CD4-positive, alpha-beta T cell (primary cell): ENCODE measurements at regions not wholly inside any gene's neighbourhood (a gene's known extent, or its start where the extent isn't known, plus 50 kb on each side); places are given as distances from the start of the nearest gene placed in this dataset.
"Not testable (repeated sequence)": the region's sequence is repeated elsewhere in the genome, so short reads cannot be mapped to it uniquely, and the experiment has no call there.

Experiments used
- ATAC-seq: fragments of 200-7000 bp; cut with Tn5 transposase; one replicate; pipeline ENCODE4 v1.10.0; 2022; ENCODE audit warnings: mild to moderate bottlenecking; ENCODE audit not compliant: poor library complexity
- CTCF ChIA-PET: fragments of 350-600 bp; sonication (Branson Sonifier 250); formaldehyde crosslinking; loops from one replicate; lab custom pipeline; 2021; ENCODE audit warnings: antibody characterized with exemption, inconsistent platforms; lab: Charles Lee
- POLR2A ChIA-PET: fragments of 350-600 bp; sonication (Branson Sonifier 250); formaldehyde crosslinking; loops from one replicate; lab custom pipeline; 2021; ENCODE audit warnings: antibody characterized with exemption, inconsistent platforms; lab: Charles Lee
- DNase-seq, 14 experiments: peaks; one replicate each; pipeline ENCODE4 v3.0.0-alpha.2; 2013 to 2020; ENCODE audit warnings: mixed read lengths in 2 of 14
- H3K27ac ChIP-seq, 2 donors: one replicate each; pipeline versions ENCODE4 v1.5.1 to v1.7.0; 2013; ENCODE audit warnings: low read length in 2 of 2, low read depth in 1 of 2, mild to moderate bottlenecking in 1 of 2
- H3K27me3 ChIP-seq, 2 experiments: 1 replicate in 1 of 2; 2 replicates in 1 of 2; pipeline versions ENCODE4 v1.6.1 to v1.7.0; 2013; ENCODE audit warnings: low read length in 2 of 2, control low read depth in 1 of 2, mild to moderate bottlenecking in 1 of 2, moderate library complexity in 1 of 2; ENCODE audit not compliant: insufficient read depth in 2 of 2, control insufficient read depth in 1 of 2
- H3K36me3 ChIP-seq: one replicate; pipeline ENCODE4 v1.6.1; 2013; ENCODE audit warnings: low read length, control low read depth; ENCODE audit not compliant: insufficient read depth
- H3K4me1 ChIP-seq: one replicate; pipeline ENCODE4 v1.6.1; 2013; ENCODE audit warnings: low read length, control low read depth; ENCODE audit not compliant: insufficient read depth
- H3K4me3 ChIP-seq: one replicate; pipeline ENCODE4 v1.5.1; 2013; ENCODE audit warnings: mild to moderate bottlenecking, low read length, moderate library complexity
- H3K9me3 ChIP-seq, 2 experiments: 1 replicate in 1 of 2; 2 replicates in 1 of 2; pipeline versions ENCODE4 v1.6.1 to v1.7.0; 2013; ENCODE audit warnings: low read length in 2 of 2, mild to moderate bottlenecking in 2 of 2, control low read depth in 1 of 2, moderate library complexity in 1 of 2; ENCODE audit not compliant: control insufficient read depth in 1 of 2, insufficient read depth in 1 of 2
- H3K27ac Mint-ChIP-seq: one replicate; pipeline ENCODE4 v1.8.0; 2020; ENCODE audit warnings: mixed read lengths
- H3K27me3 Mint-ChIP-seq: one replicate; pipeline ENCODE4 v1.8.0; 2021; ENCODE audit warnings: mixed read lengths
- H3K36me3 Mint-ChIP-seq: one replicate; pipeline ENCODE4 v1.8.0; 2021; ENCODE audit warnings: low read depth, mixed read lengths
- H3K4me1 Mint-ChIP-seq: one replicate; pipeline ENCODE4 v1.8.0; 2021; ENCODE audit warnings: low read depth, mixed read lengths
- H3K4me3 Mint-ChIP-seq: one replicate; pipeline ENCODE4 v1.8.0; 2020; ENCODE audit warnings: mild to moderate bottlenecking, mixed read lengths
- H3K9me3 Mint-ChIP-seq: one replicate; pipeline ENCODE4 v1.8.0; 2020; ENCODE audit warnings: mixed read lengths
- intact Hi-C, 2 experiments: fragments of 100-400 bp; cut with DNase I in 1 of 2; cut with micrococcal nuclease in 1 of 2; formaldehyde crosslinking; loops; one replicate each; pipeline versions ENCODE4 v1.15.1 to v1.9.0; 2023 to 2025; cut with DNase I, micrococcal nuclease
- TF ChIP-seq, protein P1 (sequence below): fragments of 200-600 bp; IDR thresholded peaks from one replicate; pipeline ENCODE4 v1.8.0; 2022; ENCODE audit warnings: antibody characterized with exemption, mild to moderate bottlenecking

DNA sequence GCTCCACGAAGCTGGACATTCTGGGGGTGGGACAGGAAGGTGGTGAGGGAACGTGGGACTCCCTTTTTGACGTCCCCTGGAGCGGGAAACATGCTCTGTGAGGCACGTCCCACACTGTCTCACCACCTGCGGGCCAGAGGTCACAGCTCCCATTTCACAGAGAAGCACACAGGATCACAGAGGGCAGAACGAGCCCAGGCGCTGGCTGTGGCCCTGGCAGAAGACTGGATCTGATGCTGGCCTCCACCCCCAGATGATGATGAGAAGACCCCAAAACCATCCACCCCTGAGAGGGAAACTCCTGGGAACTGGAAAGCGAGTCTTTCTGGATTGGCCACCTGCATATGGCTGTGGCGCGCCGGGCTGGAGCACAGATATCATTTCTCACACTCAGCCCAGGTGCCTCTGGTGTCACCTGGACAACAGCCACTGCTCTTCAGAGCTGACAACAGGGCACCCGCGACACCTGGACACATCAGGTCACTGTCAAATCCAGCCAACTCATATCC lies 216.2 kb downstream of the TUBA3C start:
- CTCF ChIA-PET = no interaction called here
- no peak overlapping the region for H3K27ac ChIP-seq
- DNase-seq (no peak), ATAC-seq (no peak)
- H3K27me3 ChIP-seq = no peaks in the 10 kb centered on the region
- TF ChIP-seq, protein P1, sequence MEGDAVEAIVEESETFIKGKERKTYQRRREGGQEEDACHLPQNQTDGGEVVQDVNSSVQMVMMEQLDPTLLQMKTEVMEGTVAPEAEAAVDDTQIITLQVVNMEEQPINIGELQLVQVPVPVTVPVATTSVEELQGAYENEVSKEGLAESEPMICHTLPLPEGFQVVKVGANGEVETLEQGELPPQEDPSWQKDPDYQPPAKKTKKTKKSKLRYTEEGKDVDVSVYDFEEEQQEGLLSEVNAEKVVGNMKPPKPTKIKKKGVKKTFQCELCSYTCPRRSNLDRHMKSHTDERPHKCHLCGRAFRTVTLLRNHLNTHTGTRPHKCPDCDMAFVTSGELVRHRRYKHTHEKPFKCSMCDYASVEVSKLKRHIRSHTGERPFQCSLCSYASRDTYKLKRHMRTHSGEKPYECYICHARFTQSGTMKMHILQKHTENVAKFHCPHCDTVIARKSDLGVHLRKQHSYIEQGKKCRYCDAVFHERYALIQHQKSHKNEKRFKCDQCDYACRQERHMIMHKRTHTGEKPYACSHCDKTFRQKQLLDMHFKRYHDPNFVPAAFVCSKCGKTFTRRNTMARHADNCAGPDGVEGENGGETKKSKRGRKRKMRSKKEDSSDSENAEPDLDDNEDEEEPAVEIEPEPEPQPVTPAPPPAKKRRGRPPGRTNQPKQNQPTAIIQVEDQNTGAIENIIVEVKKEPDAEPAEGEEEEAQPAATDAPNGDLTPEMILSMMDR = no peak
- H3K36me3 ChIP-seq = no peaks in the 10 kb centered on the region
- intact Hi-C loops = no loop called here
- Mint-ChIP-seq H3K27me3 (no peaks in the 10 kb centered on the region), H3K36me3 (no peaks in the 10 kb centered on the region), H3K9me3 (no peaks in the 10 kb centered on the region), H3K4me3 (no peak overlapping the region), H3K27ac (no peak overlapping the region), H3K4me1 (no peaks in the 10 kb centered on the region)
- H3K4me3 ChIP-seq = no peak overlapping the region
- POLR2A ChIA-PET = no interaction called here
- H3K9me3 ChIP-seq = peaks cover 0 to 37% of the 10 kb centered on the region in 2 experiments
- H3K4me1 ChIP-seq = no peaks in the 10 kb centered on the region

DNA sequence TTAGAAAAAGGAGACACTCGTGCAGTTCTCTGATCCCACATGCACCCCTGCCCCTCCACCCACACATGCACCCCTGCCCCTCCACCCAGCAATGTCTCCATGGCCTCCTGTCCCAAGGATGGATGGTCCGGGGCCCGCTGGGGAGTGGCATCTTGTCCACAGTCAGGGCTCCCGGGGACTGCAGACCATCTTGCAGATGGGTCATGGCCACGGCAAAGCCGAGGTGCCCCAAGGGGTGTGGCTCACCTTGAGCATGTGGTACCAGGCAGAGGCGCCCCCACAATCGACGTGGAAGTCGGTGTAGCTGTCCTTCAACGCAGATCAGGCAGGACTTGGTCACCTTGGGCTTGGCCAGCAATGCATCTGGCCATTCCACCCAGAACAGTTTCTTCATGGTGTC lies 216.7 kb downstream of the TUBA3C start:
- ATAC-seq (no peak), DNase-seq (no peak)
- TF ChIP-seq, protein P1 = no peak
- Histone ChIP-seq H3K4me3 (no peak overlapping the region), H3K4me1 (no peaks in the 10 kb centered on the region), H3K27me3 (no peaks in the 10 kb centered on the region), H3K27ac (no peak overlapping the region), H3K36me3 (no peaks in the 10 kb centered on the region), H3K9me3 (peaks cover 0 to 41% of the 10 kb centered on the region in 2 experiments)
- Mint-ChIP-seq H3K9me3 (no peaks in the 10 kb centered on the region), H3K27me3 (no peaks in the 10 kb centered on the region), H3K4me3 (no peak overlapping the region), H3K4me1 (no peaks in the 10 kb centered on the region), H3K36me3 (no peaks in the 10 kb centered on the region), H3K27ac (no peak overlapping the region)
- intact Hi-C loops = no loop called here
- ChIA-PET CTCF (no interaction called here), POLR2A (no interaction called here)

DNA sequence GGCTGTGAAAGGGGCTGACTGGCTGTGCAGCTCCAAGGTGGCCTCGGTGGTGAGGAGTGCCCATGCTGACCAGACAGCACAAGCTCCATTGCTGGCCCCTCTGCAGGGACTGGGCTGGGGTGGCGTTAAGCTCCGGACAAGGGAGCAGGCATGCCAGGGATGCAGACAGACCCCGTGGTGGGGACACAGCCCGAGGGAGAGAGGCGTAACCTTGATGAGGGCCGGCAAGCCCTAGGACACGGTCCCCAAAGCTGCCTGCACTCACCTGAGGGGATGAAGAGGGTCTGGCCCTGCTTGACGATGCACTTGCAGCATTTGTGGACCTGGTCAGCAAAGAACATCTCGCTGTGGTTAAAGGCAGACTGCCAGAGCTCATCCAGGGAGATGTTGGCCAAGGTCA lies 217.9 kb downstream of the TUBA3C start:
- POLR2A ChIA-PET, H3K27me3 ChIP-seq, intact Hi-C loops, ATAC-seq, H3K36me3 ChIP-seq, H3K27ac Mint-ChIP-seq, CTCF ChIA-PET, H3K4me3 Mint-ChIP-seq, H3K4me3 ChIP-seq, H3K27ac ChIP-seq, H3K4me1 Mint-ChIP-seq, DNase-seq, H3K4me1 ChIP-seq, H3K27me3 Mint-ChIP-seq, H3K36me3 Mint-ChIP-seq, H3K9me3 Mint-ChIP-seq: not testable (repeated sequence)
- peaks cover 2 to 54% of the 10 kb centered on the region in 2 experiments for H3K9me3 ChIP-seq

DNA sequence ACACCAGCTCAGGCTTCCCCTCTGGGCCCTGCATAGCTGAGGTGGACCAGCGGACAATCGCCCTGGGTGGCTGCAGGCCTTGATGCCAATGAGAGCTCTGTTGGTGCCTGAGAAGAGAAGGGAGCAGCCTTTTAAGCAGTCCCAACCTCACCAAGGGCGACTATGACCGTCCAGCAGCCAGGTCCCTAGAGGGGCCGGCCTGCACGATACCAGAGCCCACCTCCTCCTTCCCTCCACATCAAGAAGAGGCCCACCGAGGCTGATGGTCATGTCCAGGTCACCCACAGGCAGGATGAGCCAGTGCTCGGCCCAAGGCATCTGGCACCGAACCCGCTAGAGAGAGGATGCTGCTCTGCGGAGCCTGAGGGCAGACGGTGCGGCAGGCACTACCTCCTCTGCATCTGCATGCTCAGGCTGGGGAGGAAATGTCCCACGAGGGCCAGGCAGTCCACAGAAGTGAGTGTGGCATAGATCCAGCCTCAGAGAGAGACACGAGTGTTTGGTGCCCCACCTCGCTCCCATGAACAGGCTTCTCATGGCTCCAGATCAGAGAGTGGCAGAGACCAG lies 219.4 kb downstream of the TUBA3C start:
- H3K4me3 Mint-ChIP-seq = no peak overlapping the region
- H3K4me1 ChIP-seq = no peaks in the 10 kb centered on the region
- H3K4me1 Mint-ChIP-seq = no peaks in the 10 kb centered on the region
- DNase-seq (no peak), ATAC-seq (no peak)
- H3K27ac ChIP-seq = no peak overlapping the region
- no peaks in the 10 kb centered on the region for H3K27me3 Mint-ChIP-seq
- no peaks in the 10 kb centered on the region for H3K9me3 Mint-ChIP-seq
- peaks cover 8 to 68% of the 10 kb centered on the region in 2 experiments for H3K9me3 ChIP-seq
- no peaks in the 10 kb centered on the region for H3K36me3 ChIP-seq
- no peak overlapping the region for H3K27ac Mint-ChIP-seq
- ChIA-PET CTCF (no interaction called here), POLR2A (no interaction called here)
- H3K4me3 ChIP-seq = no peak overlapping the region
- H3K36me3 Mint-ChIP-seq = no peaks in the 10 kb centered on the region
- H3K27me3 ChIP-seq = no peaks in the 10 kb centered on the region
- TF ChIP-seq, protein P1 = no peak
- intact Hi-C loops = no loop called here
